GM21737 (cell line): ENCODE measurements at regions not wholly inside any gene's neighbourhood (a gene's known extent, or its start where the extent isn't known, plus 50 kb on each side); places are given as distances from the start of the nearest gene placed in this dataset.

ENCODE experiments used
- ATAC-seq: cut with Tn5 transposase; IDR thresholded peaks from one replicate; pipeline ENCODE4 v1.9.1; 2021; ENCODE audit warnings: mild to moderate bottlenecking, moderate library complexity; ENCODE audit not compliant: unreplicated experiment

- ATAC-seq, result no peak
Observed at GRCh38 chr10:21213381-21213780, 312.1 kb downstream of the SKIDA1 start.

DNA sequence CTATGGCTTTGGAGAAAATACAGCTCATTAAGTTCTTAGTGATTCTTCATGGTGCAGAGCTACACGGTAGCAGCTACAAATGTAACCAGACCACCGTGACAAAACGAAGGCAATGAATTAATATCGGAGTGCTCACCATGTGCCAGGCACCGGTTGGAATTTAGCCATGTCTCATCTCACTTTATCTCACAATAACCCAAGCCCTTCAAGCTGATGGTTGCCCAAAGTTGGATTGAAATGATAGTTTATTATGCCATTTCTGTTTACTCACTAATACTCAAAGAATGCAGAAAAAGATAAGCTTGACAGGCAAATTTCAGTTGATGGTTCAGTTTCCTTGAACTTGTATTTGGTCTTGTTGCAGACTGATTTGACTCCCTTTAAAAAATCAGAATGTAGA lies 312.6 kb downstream of the SKIDA1 start:
- ATAC-seq, result no peak

GRCh38 chr10:21212348-21212747 lies 313.1 kb downstream of the SKIDA1 start:
- no peak for ATAC-seq

DNA sequence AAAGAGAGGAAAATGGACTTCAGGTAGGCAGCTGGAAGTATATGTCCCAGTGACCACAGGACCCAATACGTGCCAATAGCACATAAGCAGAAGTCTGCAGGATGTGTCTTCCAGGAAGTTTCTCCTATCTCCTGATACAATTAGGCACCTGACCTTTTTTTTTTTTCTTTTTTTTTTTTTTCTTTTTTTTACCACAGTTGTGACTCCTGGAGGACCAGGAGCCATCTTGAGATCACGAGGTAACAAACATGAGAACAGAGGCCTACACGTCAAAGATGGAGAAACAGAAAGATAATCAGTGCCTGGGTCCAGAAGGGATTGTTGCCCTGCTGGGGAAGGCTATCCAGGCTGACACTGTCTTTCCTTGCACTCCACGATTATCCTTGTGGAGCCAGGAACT lies 312.4 kb upstream of the NEBL start:
- no peak for ATAC-seq

GRCh38 chr10:21208666-21209316 lies 311.7 kb upstream of the NEBL start:
- no peak for ATAC-seq

GRCh38 chr10:21207852-21208646 lies 310.9 kb upstream of the NEBL start:
- ATAC-seq, result no peak

GRCh38 chr10:21205328-21205727 lies 308.2 kb upstream of the NEBL start:
- ATAC-seq, result no peak

DNA sequence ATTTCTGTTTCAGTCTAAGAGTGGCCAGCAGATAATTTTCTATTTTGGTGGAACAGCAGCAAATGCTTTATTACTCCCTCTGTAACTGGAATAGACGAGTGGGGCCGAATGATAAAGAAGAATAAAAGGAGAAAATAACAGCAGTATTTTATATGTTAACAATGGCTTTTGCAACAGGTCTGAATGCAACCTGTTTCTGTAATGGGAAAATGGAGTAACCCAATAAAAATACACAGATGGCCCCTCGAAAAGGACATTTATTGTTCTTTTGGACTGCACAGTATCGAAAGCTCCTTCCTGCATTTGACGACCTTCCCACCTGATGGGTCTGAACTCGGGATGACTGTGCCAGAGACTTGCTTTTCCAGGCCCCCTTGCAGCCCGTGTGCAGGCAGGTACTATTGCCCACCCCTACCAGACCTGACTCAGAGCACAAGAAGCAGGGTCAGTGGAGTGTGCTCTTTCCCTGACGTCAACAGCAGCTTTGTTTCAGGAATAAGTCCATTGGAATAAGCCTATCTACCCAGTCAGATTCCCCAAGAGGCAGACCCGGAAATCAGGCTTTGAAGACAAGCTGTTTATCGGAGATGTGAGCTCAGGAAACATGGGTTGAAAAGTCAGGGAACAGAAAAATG lies 306.5 kb upstream of the NEBL start:
- no peak for ATAC-seq

DNA sequence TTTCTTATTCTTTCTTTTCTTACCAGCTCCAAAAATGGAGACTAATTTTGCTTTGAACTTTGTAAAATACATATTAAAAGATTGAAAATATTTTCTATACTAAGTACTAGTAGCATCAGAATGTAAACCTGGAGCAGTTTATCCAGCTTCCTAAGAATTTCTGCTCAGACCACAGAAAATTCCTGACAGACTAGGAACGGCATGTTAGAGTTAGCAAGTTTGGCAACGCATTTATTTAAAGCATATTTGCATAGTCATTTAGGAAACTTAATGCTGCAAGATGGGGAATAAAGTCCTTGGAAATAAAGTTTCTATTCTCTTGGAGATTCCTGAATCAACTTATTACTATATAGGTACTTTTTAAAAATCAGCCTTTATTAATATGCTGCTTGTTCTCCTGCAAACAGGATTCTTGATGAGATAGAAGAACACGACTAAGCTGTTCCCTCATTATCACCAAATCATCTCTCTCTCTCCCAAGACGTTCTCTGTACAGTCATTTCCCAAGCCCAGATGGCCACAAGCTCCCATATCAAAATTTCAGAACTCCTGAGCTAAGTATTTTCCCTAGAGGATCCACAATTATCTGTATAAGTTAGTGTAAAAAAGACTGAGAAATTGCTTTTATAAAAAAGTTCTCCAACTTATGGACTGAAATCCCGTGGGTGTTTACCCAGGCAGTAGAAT lies 305.8 kb upstream of the NEBL start:
- no peak for ATAC-seq

DNA sequence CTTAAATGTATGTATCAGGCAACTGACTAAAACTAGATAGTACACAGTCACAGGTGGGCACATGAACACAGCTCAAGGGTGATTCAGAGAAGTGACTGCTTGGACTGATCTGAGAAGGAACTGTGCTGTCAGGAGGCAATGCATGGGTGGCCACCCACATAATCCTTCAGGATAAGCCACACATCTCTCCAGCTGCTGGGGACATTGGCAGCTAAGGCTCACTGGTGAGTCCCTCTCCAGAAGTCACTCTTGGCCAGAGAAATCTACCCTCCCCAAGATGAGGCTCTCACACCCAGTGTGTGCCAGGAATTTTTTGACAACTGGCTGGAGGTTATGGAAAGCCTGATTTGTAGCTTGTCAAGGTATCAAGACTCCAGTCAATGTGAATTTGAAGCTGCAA lies 302.4 kb upstream of the NEBL start:
- ATAC-seq, result no peak

DNA sequence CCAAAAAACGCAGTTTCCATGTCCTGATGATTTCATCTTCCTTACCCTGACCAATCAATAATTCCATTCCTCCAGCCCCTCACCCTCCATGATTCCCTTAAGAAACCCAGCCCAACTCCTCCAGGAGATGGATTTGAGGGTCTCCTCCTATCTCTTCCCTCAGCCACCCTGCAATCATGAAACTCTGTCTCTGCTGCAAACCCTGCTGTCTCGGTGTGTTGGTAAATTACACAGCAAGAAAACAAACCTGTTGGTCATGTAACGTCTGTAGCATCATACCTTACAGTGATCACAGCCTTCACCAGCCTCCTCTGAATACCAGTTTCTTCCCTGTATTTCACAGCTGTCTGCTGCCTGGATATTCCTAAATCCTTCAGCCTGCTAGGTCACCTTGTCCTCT lies 300.7 kb upstream of the NEBL start:
- ATAC-seq, result no peak

- ATAC-seq, result no peak
Observed at GRCh38 chr10:21196822-21197395, 299.8 kb upstream of the NEBL start.

DNA sequence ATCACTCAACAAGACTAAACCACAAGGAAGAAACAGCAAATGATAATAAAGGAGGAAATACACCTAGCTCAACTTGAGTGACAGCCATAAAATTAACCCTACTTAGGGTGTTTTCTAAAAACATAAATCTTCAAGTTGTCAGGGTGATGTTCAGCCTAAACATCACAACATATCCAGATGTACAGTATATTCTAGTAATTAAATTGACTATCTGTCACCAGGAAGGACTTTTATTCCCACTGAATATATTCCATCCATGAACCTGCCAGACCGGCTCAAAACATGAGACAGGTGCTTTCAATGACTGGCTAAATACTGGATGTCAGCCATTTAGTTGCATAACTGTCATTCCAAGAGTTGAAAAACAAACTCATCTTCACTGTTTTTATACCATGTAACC lies 298.1 kb upstream of the NEBL start:
- no peak for ATAC-seq

DNA sequence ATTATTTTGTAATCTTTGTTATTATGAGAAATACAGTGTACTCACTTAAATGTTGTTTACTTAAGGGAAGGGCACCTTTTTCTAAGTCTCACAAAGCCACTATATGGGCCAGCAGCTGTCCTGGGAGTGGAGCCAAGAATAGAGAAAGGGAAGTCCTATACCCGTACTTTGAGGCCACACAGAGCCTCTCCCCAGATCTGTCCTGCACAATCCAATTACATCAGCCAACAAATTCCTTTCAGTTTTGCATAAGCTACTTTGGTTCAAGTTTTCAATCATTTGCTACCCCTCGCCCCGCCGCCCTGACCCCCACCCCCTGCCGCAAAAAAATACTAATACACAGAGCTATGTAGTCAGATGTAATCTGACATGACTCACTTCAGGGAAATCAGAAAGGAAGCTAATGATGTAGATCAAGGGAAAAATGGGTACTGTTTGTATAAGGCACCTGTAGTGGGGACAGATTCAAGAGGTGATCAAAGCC lies 297.4 kb upstream of the NEBL start:
- no peak for ATAC-seq

DNA sequence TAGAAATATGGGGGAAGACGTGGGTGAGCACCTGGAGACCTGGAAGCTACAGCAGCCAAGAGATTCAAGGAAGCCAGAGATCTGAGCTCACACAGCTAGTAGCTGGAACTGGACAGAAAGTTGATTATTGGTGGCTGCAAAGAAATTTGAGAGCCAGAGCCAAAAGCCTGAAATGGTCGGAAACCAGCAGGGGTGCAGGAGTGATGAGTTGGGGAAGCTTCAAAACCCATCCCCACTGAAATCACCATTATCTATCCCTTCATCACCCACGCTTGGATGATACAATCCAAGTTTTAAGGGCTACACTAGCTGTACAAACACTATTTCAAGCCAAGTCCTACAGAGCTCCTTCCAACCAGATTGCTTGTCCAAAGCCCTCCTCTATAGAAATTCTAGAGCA lies 296.1 kb upstream of the NEBL start:
- ATAC-seq, result no peak

- no peak for ATAC-seq
Observed at GRCh38 chr10:21191512-21191911, 294.4 kb upstream of the NEBL start.

DNA sequence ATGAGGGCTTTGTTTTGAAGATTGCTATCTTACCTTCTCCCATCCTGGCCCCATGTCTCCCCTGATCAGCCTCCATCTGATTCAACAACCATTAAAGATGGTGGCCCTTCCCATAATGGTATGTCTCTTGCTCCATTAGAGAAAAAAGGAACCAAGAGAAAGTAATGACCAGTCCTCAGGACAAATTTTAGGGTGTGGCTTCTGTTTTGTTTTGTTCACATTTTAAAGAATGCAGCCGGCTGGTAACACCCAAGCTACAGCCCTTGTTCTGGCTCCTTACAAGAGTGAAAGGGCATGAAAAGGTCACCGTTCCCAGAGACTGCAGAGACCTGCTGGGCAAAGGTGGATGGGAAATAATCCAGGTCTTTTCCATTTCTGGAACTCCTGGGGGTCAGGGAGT lies 287.9 kb upstream of the NEBL start:
- no peak for ATAC-seq

DNA sequence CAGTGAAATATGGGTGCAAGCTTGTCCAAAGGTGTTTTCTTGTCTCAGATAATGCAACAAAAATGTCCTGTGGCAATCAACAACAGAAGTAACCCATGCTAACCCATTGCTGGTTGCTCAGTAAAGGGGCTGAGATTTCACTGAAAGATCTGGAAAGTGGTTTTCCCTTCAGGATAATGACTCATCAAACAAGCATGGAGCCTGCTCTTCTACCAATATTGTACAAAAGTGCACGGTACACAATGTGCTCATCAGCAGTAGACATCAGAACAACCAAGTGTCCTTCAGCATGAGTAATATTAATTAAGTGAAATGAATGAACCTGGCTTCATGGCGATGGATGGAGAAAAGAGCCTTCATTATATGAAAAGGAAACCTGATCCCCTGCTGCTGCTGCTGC lies 287.1 kb upstream of the NEBL start:
- ATAC-seq, result no peak

DNA sequence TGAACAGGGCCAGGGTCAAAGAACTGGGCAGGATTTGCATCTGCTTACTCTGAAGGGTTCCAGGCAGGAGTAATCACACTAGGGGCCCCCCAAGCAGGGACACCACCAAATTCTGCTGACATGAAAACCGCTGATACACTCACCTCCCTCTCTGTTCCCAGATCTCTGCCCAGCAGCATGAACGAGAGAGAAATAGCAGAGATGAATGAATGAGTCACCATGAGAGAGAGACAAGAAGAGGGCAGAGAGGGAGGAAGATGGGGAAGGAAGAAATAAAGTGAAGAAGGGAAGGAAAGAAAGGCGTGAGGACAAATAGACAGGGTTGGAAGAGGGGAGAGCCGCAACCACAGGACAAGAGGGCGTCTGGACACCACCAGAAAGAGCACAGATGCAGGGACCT lies 285.9 kb upstream of the NEBL start:
- no peak for ATAC-seq

- ATAC-seq, result no peak
Observed at GRCh38 chr10:21181451-21181850, 284.3 kb upstream of the NEBL start.

DNA sequence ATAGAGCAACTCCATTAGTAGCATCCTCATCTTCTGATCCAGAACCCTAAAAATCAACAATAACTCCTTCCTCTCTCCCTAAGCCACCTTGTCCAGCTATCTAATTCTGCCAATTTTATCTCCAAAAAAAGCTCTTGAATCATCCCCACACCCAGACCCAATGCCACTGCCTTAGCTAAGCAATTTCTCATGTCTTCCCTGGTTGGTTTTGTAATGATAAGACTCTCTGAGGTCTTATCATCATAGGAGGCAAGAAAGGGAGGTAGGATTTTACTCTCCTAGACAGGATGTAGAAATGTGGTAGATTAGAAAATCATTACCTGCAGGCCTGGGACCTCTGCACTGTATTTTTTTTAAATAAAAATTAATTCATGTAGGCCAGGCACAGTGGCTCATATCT lies 283.5 kb upstream of the NEBL start:
- no peak for ATAC-seq
